Mucosa of rectum (tissue), 2 donors: ENCODE measurements at regions not wholly inside any gene's neighbourhood (a gene's known extent, or its start where the extent isn't known, plus 50 kb on each side); places are given as distances from the start of the nearest gene placed in this dataset.

Source experiments
- H3K27ac ChIP-seq, 2 donors: one replicate each; pipeline ENCODE4 v1.7.0; 2013; ENCODE audit warnings: inconsistent platforms in 2 of 2, low read depth in 2 of 2, low read length in 2 of 2
- H3K27me3 ChIP-seq, 2 donors: one replicate each; pipeline ENCODE4 v1.7.0; 2013; ENCODE audit warnings: low read length in 2 of 2; ENCODE audit not compliant: control insufficient read depth in 2 of 2, insufficient read depth in 2 of 2
- H3K36me3 ChIP-seq, 2 donors: one replicate each; pipeline ENCODE4 v1.7.0; 2013; ENCODE audit warnings: low read length in 2 of 2; ENCODE audit not compliant: control insufficient read depth in 2 of 2, insufficient read depth in 2 of 2
- H3K4me1 ChIP-seq, 2 donors: one replicate each; pipeline ENCODE4 v1.7.0; 2013; ENCODE audit warnings: low read length in 2 of 2, mild to moderate bottlenecking in 1 of 2; ENCODE audit not compliant: control insufficient read depth in 2 of 2, insufficient read depth in 2 of 2
- H3K4me3 ChIP-seq, 2 donors: one replicate each; pipeline ENCODE4 v1.7.0; 2013; ENCODE audit warnings: low read length in 2 of 2
- H3K9ac ChIP-seq, 2 donors: one replicate each; pipeline ENCODE4 v1.7.0; 2013; ENCODE audit warnings: low read length in 2 of 2, low read depth in 1 of 2, mild to moderate bottlenecking in 1 of 2
- H3K9me3 ChIP-seq, 2 donors: one replicate each; pipeline ENCODE4 v1.7.0; 2013; ENCODE audit warnings: low read length in 2 of 2; ENCODE audit not compliant: control insufficient read depth in 2 of 2
- donor health status: healthy.
- donor health status: Normal muscosa, but diverticular disease.

DNA sequence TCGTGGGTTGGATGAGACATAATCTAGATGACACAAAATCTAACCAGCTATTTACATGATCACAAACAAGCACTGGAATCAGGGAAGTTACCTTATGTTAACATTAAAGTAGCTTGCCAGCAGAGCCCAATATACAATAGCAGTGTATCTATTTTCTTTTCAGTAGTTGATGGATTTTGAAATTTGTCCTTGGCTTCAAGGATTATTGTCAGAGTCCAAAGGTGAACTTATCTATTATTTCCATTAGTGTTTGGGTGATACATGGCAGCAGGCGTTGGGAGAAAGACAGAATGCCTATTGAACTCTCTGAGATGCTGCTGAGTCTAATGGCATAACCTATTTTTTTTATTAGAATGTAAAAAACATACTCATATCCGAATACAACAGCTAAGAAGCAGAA is 223.2 kb upstream of the ACTBL2 start:
- Histone ChIP-seq H3K4me1 (no peaks in the 10 kb centered on the region), H3K27me3 (no peaks in the 10 kb centered on the region), H3K9ac (no peak overlapping the region), H3K4me3 (no peak overlapping the region), H3K9me3 (no peaks in the 10 kb centered on the region), H3K36me3 (no peaks in the 10 kb centered on the region), H3K27ac (no peak overlapping the region)

DNA sequence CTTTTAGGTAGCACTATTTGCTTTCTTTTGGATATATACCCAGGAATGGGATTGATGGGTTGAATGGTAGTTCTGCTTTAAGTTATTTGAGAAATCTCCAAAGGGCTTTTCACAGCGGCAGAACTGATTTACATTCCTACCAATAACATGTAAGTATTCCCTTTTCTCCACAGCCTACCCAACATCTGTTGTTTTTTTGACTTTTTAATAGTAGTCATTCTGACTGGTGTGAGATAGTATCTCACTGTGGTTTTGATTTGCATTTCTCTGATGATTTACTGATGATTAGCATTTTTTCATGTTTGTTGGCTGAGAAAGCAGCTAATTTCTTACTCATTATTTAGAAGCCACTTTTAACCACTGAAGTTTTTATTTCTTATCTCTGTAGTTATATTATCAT is 221.1 kb upstream of the ACTBL2 start:
- Histone ChIP-seq H3K4me3 (no peak overlapping the region), H3K36me3 (no peaks in the 10 kb centered on the region), H3K9ac (no peak overlapping the region), H3K27me3 (no peaks in the 10 kb centered on the region), H3K4me1 (no peaks in the 10 kb centered on the region), H3K27ac (no peak overlapping the region), H3K9me3 (no peaks in the 10 kb centered on the region)

DNA sequence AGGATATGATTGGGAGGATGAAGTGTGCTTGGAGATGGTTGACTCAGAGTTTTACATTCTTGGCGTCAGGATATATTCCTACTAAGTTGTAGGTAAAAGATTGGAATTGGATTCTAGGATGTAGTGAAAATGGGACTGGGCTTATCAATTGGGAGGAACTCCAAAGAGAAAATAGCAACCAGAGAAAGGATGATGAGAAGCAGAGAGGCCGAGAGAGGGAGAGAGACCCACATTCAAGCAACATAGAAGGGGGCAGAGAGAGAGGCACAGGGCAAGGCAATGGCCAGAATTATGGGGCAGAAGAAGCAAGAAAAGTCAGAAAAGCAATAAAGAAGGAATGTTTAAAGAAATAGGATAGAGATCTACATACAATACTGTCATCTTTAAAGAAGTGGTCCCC is 217.9 kb upstream of the ACTBL2 start:
- no peak overlapping the region for H3K4me3 ChIP-seq
- no peak overlapping the region for H3K27ac ChIP-seq
- no peaks in the 10 kb centered on the region for H3K4me1 ChIP-seq
- H3K36me3 ChIP-seq = no peaks in the 10 kb centered on the region
- no peaks in the 10 kb centered on the region for H3K9me3 ChIP-seq
- no peak overlapping the region for H3K9ac ChIP-seq
- no peaks in the 10 kb centered on the region for H3K27me3 ChIP-seq

DNA sequence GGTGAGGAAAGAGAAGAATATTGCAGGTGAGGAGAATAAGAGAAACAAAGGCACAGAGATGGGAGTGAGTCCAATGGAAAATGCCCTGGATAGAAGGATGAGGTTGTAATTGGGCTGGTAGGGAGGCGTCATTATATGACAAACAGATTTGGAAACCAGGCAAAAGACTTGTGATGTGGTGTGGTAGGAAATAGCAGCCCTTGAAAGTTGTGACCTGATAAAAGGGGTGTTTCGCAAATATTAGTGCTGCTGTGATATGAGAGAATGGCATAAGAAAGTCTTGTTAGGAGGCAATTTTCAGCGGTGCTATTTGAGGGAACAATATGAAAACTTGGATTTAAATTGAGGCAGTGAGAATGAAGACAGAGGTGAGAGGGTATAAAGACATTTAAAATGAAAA is 217.5 kb upstream of the ACTBL2 start:
- Histone ChIP-seq H3K36me3 (no peaks in the 10 kb centered on the region), H3K4me3 (no peak overlapping the region), H3K27ac (no peak overlapping the region), H3K9me3 (no peaks in the 10 kb centered on the region), H3K4me1 (no peaks in the 10 kb centered on the region), H3K9ac (no peak overlapping the region), H3K27me3 (no peaks in the 10 kb centered on the region)

DNA sequence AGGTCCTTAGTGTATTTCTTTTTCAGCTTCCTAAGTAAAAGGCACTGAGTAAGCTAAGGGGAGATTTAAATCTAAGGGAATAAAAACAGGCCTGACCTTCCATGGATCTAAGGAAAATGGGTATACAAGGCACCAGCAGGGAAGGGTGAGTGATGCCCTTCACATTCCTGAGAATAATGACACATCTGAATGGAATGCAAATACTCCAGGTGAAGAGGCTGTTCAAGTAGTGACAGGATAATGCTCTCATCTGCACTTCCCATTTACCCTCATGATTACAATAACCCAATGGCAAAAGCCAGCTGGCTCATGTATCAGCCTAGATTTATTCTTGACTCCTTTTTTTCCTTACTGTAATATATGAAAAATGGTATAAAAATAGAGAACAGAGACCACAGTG is 216.2 kb upstream of the ACTBL2 start:
- H3K9me3 ChIP-seq = no peaks in the 10 kb centered on the region
- H3K4me1 ChIP-seq = no peaks in the 10 kb centered on the region
- H3K9ac ChIP-seq = no peak overlapping the region
- H3K27me3 ChIP-seq = no peaks in the 10 kb centered on the region
- no peaks in the 10 kb centered on the region for H3K36me3 ChIP-seq
- H3K4me3 ChIP-seq = no peak overlapping the region
- H3K27ac ChIP-seq = no peak overlapping the region

DNA sequence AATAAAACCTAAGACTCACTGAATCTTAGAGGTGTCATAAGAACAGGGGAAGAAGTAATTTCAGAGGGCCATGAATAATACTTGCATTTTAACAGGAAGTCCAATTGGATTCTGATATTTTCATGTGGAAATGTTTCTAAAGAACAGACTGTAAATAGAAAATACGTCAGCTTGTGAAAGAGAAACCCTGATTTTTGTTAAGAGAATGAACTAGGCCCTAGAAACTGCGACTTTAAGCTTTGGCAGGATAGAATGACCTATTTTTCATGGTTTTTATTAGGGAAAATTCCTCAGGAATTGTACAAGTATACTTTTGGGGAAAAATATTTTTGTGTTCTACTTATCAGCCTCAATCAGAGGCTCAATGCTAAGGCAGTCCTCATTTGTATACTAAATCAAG is 215.5 kb upstream of the ACTBL2 start:
- H3K4me3 ChIP-seq = no peak overlapping the region
- no peaks in the 10 kb centered on the region for H3K9me3 ChIP-seq
- H3K27ac ChIP-seq = no peak overlapping the region
- H3K4me1 ChIP-seq = no peaks in the 10 kb centered on the region
- no peaks in the 10 kb centered on the region for H3K27me3 ChIP-seq
- H3K9ac ChIP-seq = no peak overlapping the region
- H3K36me3 ChIP-seq = no peaks in the 10 kb centered on the region

DNA sequence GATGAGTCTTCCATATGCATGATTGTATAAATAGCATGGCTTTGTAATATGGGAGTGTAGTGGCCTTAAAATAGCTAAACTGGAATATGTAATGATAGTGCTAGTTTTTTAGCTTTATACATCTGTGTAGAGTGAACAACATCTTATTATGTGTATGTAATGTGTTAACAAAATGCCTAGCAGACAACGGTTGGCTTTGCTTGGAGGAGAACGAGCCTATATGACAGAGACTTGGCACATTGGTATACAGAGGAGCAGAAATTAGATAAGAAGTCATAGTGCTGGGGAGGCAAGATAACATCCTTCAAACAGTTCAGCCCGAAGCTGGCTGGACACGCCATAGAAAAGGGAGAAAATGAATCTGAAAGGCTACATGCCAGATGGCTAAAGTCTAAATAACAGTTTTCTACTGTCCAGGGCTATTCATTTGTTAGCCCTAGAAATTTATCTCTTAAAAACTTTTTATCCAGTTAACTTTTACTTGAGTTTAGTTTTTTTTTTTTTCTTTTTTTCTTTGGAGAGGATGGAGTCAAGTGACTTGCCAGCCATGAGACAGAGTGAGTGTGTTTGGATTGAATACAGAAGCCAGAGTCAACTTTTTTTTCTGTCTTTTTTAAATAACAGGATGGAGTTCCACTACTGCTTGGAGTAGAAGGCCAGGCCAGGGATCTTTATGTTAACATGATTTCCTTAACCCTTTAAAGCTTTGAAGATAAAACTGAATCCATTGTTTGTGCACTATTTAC is 214.4 kb upstream of the ACTBL2 start:
- H3K4me1 ChIP-seq = no peaks in the 10 kb centered on the region
- H3K9me3 ChIP-seq = no peaks in the 10 kb centered on the region
- no peaks in the 10 kb centered on the region for H3K36me3 ChIP-seq
- no peak overlapping the region for H3K4me3 ChIP-seq
- H3K27me3 ChIP-seq = no peaks in the 10 kb centered on the region
- H3K9ac ChIP-seq = no peak overlapping the region
- H3K27ac ChIP-seq = no peak overlapping the region

DNA sequence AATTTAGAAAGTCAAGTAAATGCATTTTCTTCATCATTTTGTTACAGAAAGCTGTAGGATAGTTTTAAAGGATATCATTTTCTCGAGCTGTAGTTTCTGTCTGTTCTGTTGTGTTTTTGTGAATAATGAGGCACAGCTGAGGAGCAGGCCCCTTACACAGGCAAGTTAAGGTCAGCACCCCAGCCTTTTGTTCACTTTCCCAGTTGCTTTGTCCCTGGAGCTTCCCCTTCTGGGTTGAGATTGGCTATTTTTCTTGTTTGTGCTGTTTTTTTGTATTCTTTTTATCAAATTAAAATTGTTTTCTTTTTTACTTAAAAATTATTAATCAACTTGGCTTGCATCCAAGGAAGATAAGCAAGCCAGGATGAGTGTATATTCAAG is 213.8 kb upstream of the ACTBL2 start:
- Histone ChIP-seq H3K4me1 (no peaks in the 10 kb centered on the region), H3K9ac (no peak overlapping the region), H3K27ac (no peak overlapping the region), H3K9me3 (no peaks in the 10 kb centered on the region), H3K4me3 (no peak overlapping the region), H3K36me3 (no peaks in the 10 kb centered on the region), H3K27me3 (no peaks in the 10 kb centered on the region)

DNA sequence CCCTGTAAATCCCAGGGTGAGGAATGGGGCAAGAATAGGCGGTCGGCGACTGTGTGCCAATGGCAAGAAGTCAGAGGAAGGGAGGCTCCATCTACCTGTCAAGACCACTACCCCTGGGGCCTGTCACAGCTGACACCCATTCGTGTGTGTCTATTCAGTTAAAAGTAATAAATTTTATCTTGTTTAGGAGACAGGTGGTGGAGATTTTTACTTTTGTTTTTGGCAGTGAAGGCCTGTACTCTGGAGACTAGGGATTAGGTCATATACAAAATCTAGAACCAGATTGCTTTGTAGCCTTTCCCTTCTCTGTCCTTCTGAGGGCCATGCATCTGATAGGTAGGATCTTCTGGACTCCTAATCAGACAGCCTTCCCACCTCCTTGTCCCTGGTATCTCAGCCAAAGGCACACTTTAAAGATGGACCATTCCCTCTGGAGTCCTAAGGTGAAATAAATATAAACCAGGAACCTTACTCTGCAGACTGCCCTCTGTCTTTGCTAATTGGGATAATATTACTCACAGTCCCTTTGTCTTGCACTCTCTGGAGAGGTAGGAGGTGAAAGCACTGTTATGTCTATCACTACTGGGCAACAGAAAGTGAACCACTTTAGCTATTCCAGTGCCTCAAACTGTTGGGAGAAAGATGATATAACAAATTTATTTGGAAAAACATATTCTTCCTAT is 213.2 kb upstream of the ACTBL2 start:
- no peak overlapping the region for H3K27ac ChIP-seq
- H3K4me1 ChIP-seq = no peaks in the 10 kb centered on the region

DNA sequence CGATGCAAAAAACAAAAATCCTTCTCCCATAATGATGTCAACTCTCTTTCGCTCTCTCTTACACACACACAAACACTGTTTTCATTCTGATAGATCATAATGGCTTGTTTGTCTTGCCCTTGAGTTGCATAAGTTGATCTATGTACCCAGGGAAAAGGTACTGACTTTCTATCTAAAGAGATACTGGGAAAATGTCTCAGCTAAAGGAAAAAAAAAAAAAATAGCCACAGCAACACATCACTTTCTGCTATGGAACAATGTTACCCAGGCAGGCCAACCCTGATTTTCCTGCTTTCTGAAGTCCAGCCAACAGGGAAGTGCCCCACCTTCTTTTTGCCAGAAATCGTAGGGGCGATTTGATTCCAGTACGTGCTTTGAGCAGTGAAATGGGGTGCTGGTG is 212.6 kb upstream of the ACTBL2 start:
- H3K36me3 ChIP-seq = no peaks in the 10 kb centered on the region
- no peak overlapping the region for H3K4me3 ChIP-seq
- H3K27ac ChIP-seq = no peak overlapping the region
- H3K9ac ChIP-seq = no peak overlapping the region
- no peaks in the 10 kb centered on the region for H3K4me1 ChIP-seq
- H3K27me3 ChIP-seq = no peaks in the 10 kb centered on the region
- no peaks in the 10 kb centered on the region for H3K9me3 ChIP-seq

More for the DNA sequence above, 213.2 kb upstream of the ACTBL2 start:
- Histone ChIP-seq H3K9ac (no peak overlapping the region), H3K4me3 (no peak overlapping the region), H3K27me3 (no peaks in the 10 kb centered on the region), H3K9me3 (no peaks in the 10 kb centered on the region), H3K36me3 (no peaks in the 10 kb centered on the region)
